ENCODE measurements at regions not wholly inside any gene's neighbourhood (a gene's known extent, or its start where the extent isn't known, plus 50 kb on each side); places are given as distances from the start of the nearest gene placed in this dataset.

DNA sequence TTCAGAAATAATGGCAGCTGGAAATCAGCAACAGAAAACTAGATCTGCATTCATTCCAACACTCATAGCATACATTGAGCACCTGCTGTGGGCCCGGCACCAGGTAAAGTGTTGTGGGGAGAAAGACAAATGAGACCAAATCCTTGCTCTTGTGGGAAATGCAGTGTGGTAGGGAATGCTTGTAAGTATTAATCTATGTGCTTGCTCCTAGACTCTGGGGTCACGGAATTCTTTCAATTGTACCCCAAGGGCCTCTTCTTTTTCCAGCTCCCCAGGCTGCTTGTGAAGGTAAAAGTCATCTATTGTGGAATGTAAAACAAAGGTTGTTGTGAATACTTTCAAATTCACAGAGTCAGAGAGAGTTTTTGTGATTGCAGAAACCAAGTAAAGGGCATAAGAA lies 501.9 kb downstream of the CDK5RAP2 start:
- TF ChIP-seq, protein P1, sequence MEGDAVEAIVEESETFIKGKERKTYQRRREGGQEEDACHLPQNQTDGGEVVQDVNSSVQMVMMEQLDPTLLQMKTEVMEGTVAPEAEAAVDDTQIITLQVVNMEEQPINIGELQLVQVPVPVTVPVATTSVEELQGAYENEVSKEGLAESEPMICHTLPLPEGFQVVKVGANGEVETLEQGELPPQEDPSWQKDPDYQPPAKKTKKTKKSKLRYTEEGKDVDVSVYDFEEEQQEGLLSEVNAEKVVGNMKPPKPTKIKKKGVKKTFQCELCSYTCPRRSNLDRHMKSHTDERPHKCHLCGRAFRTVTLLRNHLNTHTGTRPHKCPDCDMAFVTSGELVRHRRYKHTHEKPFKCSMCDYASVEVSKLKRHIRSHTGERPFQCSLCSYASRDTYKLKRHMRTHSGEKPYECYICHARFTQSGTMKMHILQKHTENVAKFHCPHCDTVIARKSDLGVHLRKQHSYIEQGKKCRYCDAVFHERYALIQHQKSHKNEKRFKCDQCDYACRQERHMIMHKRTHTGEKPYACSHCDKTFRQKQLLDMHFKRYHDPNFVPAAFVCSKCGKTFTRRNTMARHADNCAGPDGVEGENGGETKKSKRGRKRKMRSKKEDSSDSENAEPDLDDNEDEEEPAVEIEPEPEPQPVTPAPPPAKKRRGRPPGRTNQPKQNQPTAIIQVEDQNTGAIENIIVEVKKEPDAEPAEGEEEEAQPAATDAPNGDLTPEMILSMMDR (conservative IDR thresholded peaks at IDR 0.05; ENCODE audit: low read depth, low read length): no peak
- TF ChIP-seq EZH2 (IDR thresholded peaks at IDR 0.05; ENCODE audit: borderline replicate concordance, low read depth, low read length, poor library complexity, severe bottlenecking): no peak
